H9 (cell line): ENCODE measurements at regions not wholly inside any gene's neighbourhood (a gene's known extent, or its start where the extent isn't known, plus 50 kb on each side); places are given as distances from the start of the nearest gene placed in this dataset.
A peak's percentile ranks its signal among the peaks of the same experiment; 100 is the strongest.

Experiments
- DNase-seq: peaks from one replicate; pipeline ENCODE4 v3.0.0-alpha.2; 2017
- H2AFZ ChIP-seq: one replicate; pipeline ENCODE4 v1.6.1; 2013; ENCODE audit warnings: mild to moderate bottlenecking, low read length, control low read depth, moderate library complexity
- H2AK5ac ChIP-seq: 2 replicates; pipeline ENCODE4 v1.6.1; 2013; ENCODE audit warnings: low read length, control low read depth, mixed read lengths; ENCODE audit not compliant: insufficient read length
- H2BK120ac ChIP-seq: one replicate; pipeline ENCODE4 v1.6.1; 2013; ENCODE audit warnings: low read depth, mild to moderate bottlenecking, low read length, control low read depth, inconsistent platforms; ENCODE audit not compliant: poor library complexity, severe bottlenecking
- H2BK12ac ChIP-seq: 2 replicates; pipeline ENCODE4 v1.6.1; 2013; ENCODE audit warnings: low read length, control low read depth, mixed read lengths, low read depth; ENCODE audit not compliant: insufficient read length
- H2BK15ac ChIP-seq: 2 replicates; pipeline ENCODE4 v1.6.1; 2013; ENCODE audit warnings: low read depth, low read length, control low read depth
- H2BK20ac ChIP-seq: one replicate; pipeline ENCODE4 v1.6.1; 2013; ENCODE audit warnings: low read depth, mild to moderate bottlenecking, low read length, control low read depth, inconsistent platforms; ENCODE audit not compliant: poor library complexity, severe bottlenecking
- H2BK5ac ChIP-seq: 2 replicates; pipeline ENCODE4 v1.6.1; 2013; ENCODE audit warnings: low read length, control low read depth, mixed read lengths; ENCODE audit not compliant: insufficient read length
- H3K14ac ChIP-seq: 2 replicates; pipeline ENCODE4 v1.6.1; 2013; ENCODE audit warnings: low read length, control low read depth; ENCODE audit not compliant: insufficient read depth
- H3K18ac ChIP-seq: 2 replicates; pipeline ENCODE4 v1.6.1; 2013; ENCODE audit warnings: low read depth, mild to moderate bottlenecking, mixed read lengths, low read length, control low read depth; ENCODE audit not compliant: insufficient read length
- H3K23ac ChIP-seq: 2 replicates; pipeline ENCODE4 v1.6.1; 2013; ENCODE audit warnings: low read length, control low read depth, mixed read lengths, low read depth; ENCODE audit not compliant: insufficient read length
- H3K23me2 ChIP-seq: 2 replicates; pipeline ENCODE4 v1.6.1; 2013; ENCODE audit warnings: low read depth, mild to moderate bottlenecking, mixed read lengths, low read length, control low read depth; ENCODE audit not compliant: insufficient read length, poor library complexity, severe bottlenecking
- H3K27ac ChIP-seq: 2 replicates; pipeline ENCODE4 v1.5.1; 2013; ENCODE audit warnings: low read length, control low read depth, mixed read lengths, low read depth; ENCODE audit not compliant: insufficient read length
- H3K27me3 ChIP-seq: 2 replicates; pipeline ENCODE4 v1.6.1; 2013; ENCODE audit warnings: low read length, control low read depth, inconsistent platforms; ENCODE audit not compliant: insufficient read depth
- H3K4ac ChIP-seq: 2 replicates; pipeline ENCODE4 v1.6.1; 2013; ENCODE audit warnings: low read depth, mild to moderate bottlenecking, control low read depth, inconsistent platforms, low read length, moderate library complexity
- H3K4me1 ChIP-seq: 2 replicates; pipeline ENCODE4 v1.6.1; 2013; ENCODE audit warnings: low read length, control low read depth, inconsistent platforms; ENCODE audit not compliant: insufficient read depth
- H3K4me2 ChIP-seq: 2 replicates; pipeline ENCODE4 v1.6.1; 2013; ENCODE audit warnings: low read length, control low read depth, mixed read lengths; ENCODE audit not compliant: insufficient read length, insufficient read depth
- H3K56ac ChIP-seq: 2 replicates; pipeline ENCODE4 v1.6.1; 2013; ENCODE audit warnings: low read depth, mild to moderate bottlenecking, mixed read lengths, low read length, control low read depth; ENCODE audit not compliant: insufficient read length
- H3K79me1 ChIP-seq: 2 replicates; pipeline ENCODE4 v1.6.1; 2013; ENCODE audit warnings: low read depth, mild to moderate bottlenecking, moderate library complexity, low read length, control low read depth, inconsistent platforms; ENCODE audit not compliant: insufficient read depth, poor library complexity, severe bottlenecking
- H3K79me2 ChIP-seq: 2 replicates; pipeline ENCODE4 v1.6.1; 2013; ENCODE audit warnings: low read length, control low read depth, inconsistent platforms; ENCODE audit not compliant: insufficient read depth
- H3K9ac ChIP-seq: 2 replicates; pipeline ENCODE4 v1.6.1; 2013; ENCODE audit warnings: low read length, control low read depth, mixed read lengths; ENCODE audit not compliant: insufficient read length; ENCODE audit errors: extremely low read depth
- H3K9me3 ChIP-seq: one replicate; pipeline ENCODE4 v1.6.1; 2013; ENCODE audit warnings: low read depth, low read length, inconsistent platforms; ENCODE audit not compliant: control insufficient read depth
- H3T11ph ChIP-seq: one replicate; pipeline ENCODE4 v1.6.1; 2013; ENCODE audit warnings: mild to moderate bottlenecking, low read length, control low read depth, inconsistent platforms
- H4K20me1 ChIP-seq: one replicate; pipeline ENCODE4 v1.6.1; 2013; ENCODE audit not compliant: control insufficient read depth, insufficient read length, insufficient read depth
- H4K5ac ChIP-seq: 2 replicates; pipeline ENCODE4 v1.6.1; 2013; ENCODE audit warnings: low read depth, mild to moderate bottlenecking, mixed read lengths, low read length, control low read depth; ENCODE audit not compliant: insufficient read length
- H4K8ac ChIP-seq: replicated peaks from 2 replicates; pipeline ENCODE4 v1.6.1; 2013; ENCODE audit warnings: low read length, control low read depth, mixed read lengths, low read depth; ENCODE audit not compliant: insufficient read length
- H4K91ac ChIP-seq: 2 replicates; pipeline ENCODE4 v1.6.1; 2013; ENCODE audit warnings: low read depth, mild to moderate bottlenecking, moderate library complexity, mixed read lengths, low read length, control low read depth; ENCODE audit not compliant: insufficient read length
- H3K27ac Mint-ChIP-seq, 3 experiments: 2 replicates in 2 of 3; 3 replicates in 1 of 3; pipeline ENCODE4 v1.8.0; 2020 to 2021; ENCODE audit warnings: mixed read lengths in 3 of 3, mild to moderate bottlenecking in 1 of 3, moderate library complexity in 1 of 3
- H3K27me3 Mint-ChIP-seq: 2 replicates; pipeline ENCODE4 v1.8.0; 2021; ENCODE audit warnings: low read depth, mild to moderate bottlenecking, moderate library complexity, mixed read lengths
- H3K36me3 Mint-ChIP-seq, 3 experiments: 2 replicates in 2 of 3; 3 replicates in 1 of 3; pipeline ENCODE4 v1.8.0; 2020 to 2021; ENCODE audit warnings: low read depth in 3 of 3, mixed read lengths in 3 of 3; ENCODE audit not compliant: insufficient read depth in 1 of 3
- H3K4me1 Mint-ChIP-seq, 2 experiments: 2 replicates each; pipeline ENCODE4 v1.8.0; 2020; ENCODE audit warnings: mixed read lengths in 2 of 2
- H3K4me3 Mint-ChIP-seq, 2 experiments: 2 replicates in 1 of 2; 3 replicates in 1 of 2; pipeline ENCODE4 v1.8.0; 2020 to 2021; ENCODE audit warnings: mild to moderate bottlenecking in 2 of 2, mixed read lengths in 2 of 2, moderate library complexity in 1 of 2
- H3K9me3 Mint-ChIP-seq, 2 experiments: 2 replicates in 1 of 2; 3 replicates in 1 of 2; pipeline ENCODE4 v1.8.0; 2020; ENCODE audit warnings: mild to moderate bottlenecking in 2 of 2, mixed read lengths in 2 of 2, moderate library complexity in 1 of 2
- CTCF ChIP-seq: fragments of 200-600 bp; sonication (generic); conservative IDR thresholded peaks from 3 replicates; pipeline ENCODE4 v1.8.0; 2021; ENCODE audit warnings: antibody characterized with exemption, mild to moderate bottlenecking
- WGBS: extraction: QIAGEN DNeasy Blood & Tissue Kit; methylation state at CpG from one replicate; pipeline ENCODE4 v1.1.7; 2013; ENCODE audit warnings: missing lambda C conversion rate, low lambda C conversion rate, mixed read lengths; ENCODE audit not compliant: insufficient read length; ENCODE audit errors: extremely low coverage; 5-methylcytosine and 5-hydroxymethylcytosine counted together

DNA sequence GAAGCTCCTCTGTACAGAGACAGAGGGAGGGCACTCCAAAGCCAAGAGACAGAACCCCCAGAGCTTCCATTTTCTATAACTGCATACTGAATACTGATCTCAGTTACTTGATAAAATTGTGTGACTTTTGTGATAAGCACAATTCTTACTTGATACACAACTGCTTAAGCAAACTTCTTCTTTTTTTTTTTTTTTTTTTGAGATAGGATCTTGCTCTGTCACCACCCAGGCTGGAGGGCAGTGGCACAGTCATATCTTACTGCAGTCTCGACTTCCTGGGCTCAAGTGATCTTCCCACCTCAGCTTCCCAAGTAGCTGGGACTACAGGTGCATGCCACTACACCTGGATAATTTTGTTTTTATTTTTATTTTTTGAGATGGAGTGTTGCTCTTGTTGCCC, 252.1 kb upstream of the ZNF608 start:
- Mint-ChIP-seq H3K9me3 (no peaks in the 10 kb centered on the region), H3K36me3 (no peaks in the 10 kb centered on the region; a peak in 1 of 7 replicates), H3K27ac (peak overlapping the region in 1 of 3 experiments; percentile 33; a peak in 1 of 7 replicates), H3K4me1 (peaks cover 54 to 58% of the 10 kb centered on the region in 2 experiments), H3K4me3 (no peak overlapping the region), H3K27me3 (no peaks in the 10 kb centered on the region)
- WGBS: no CpG with 5 or more reads among the region's 1 CpG
- H3K23me2 ChIP-seq: no peaks in the 10 kb centered on the region
- H4K8ac ChIP-seq: no peak overlapping the region
- H3K4me1 ChIP-seq: peaks cover 12% of the 10 kb centered on the region; the same call in 1 of the 2 replicates
- H2BK5ac ChIP-seq: no peak overlapping the region
- no peak overlapping the region for H3K14ac ChIP-seq
- no peak overlapping the region for H3K4me2 ChIP-seq
- H2AFZ ChIP-seq: no peak overlapping the region
- H3K18ac ChIP-seq: no peak overlapping the region
- no peak overlapping the region for H2BK20ac ChIP-seq
- H3K23ac ChIP-seq: no peak overlapping the region
- no peak overlapping the region for H3K27ac ChIP-seq
- no peak overlapping the region for H3K9ac ChIP-seq
- no peak for DNase-seq
- H2BK12ac ChIP-seq: no peak overlapping the region
- no peak overlapping the region for H2BK120ac ChIP-seq
- H3K56ac ChIP-seq: no peak overlapping the region
- H3K27me3 ChIP-seq: no peaks in the 10 kb centered on the region
- no peak for TF ChIP-seq CTCF
- H3T11ph ChIP-seq: no peak overlapping the region
- no peaks in the 10 kb centered on the region for H3K79me2 ChIP-seq
- no peak overlapping the region for H2AK5ac ChIP-seq
- H2BK15ac ChIP-seq: no peak overlapping the region
- H4K91ac ChIP-seq: no peak overlapping the region
- no peaks in the 10 kb centered on the region for H3K9me3 ChIP-seq
- H4K20me1 ChIP-seq: no peaks in the 10 kb centered on the region
- no peaks in the 10 kb centered on the region for H3K79me1 ChIP-seq
- no peak overlapping the region for H4K5ac ChIP-seq
- no peak overlapping the region for H3K4ac ChIP-seq
